HEK293 (cell line): ENCODE measurements at regions not wholly inside any gene's neighbourhood (a gene's known extent, or its start where the extent isn't known, plus 50 kb on each side); places are given as distances from the start of the nearest gene placed in this dataset.

Experiments
- SP3 ChIP-seq: fragments of 450-650 bp; formaldehyde crosslinking; IDR thresholded peaks from 2 replicates; pipeline ENCODE4 v1.5.1; 2016; ENCODE audit warnings: missing biosample characterization, missing genetic modification characterization
- ZFP41 ChIP-seq: fragments of 450-650 bp; formaldehyde crosslinking; IDR thresholded peaks from 2 replicates; pipeline ENCODE4 v1.5.1; 2016; ENCODE audit warnings: missing biosample characterization, missing genetic modification characterization, borderline replicate concordance
- ZNF530 ChIP-seq: fragments of 450-650 bp; formaldehyde crosslinking; IDR thresholded peaks from 2 replicates; pipeline ENCODE4 v1.5.1; 2016; ENCODE audit warnings: low read depth, missing biosample characterization, missing genetic modification characterization
- TF ChIP-seq, protein P1 (sequence below): fragments of 450-650 bp; formaldehyde crosslinking; IDR thresholded peaks from 2 replicates; pipeline ENCODE4 v1.5.1; 2016; ENCODE audit warnings: missing biosample characterization, missing genetic modification characterization

- TF ChIP-seq ZNF530 (tag by site-specific recombination) (no peak), SP3 (no peak), ZFP41 (no peak)
- TF ChIP-seq, protein P1, sequence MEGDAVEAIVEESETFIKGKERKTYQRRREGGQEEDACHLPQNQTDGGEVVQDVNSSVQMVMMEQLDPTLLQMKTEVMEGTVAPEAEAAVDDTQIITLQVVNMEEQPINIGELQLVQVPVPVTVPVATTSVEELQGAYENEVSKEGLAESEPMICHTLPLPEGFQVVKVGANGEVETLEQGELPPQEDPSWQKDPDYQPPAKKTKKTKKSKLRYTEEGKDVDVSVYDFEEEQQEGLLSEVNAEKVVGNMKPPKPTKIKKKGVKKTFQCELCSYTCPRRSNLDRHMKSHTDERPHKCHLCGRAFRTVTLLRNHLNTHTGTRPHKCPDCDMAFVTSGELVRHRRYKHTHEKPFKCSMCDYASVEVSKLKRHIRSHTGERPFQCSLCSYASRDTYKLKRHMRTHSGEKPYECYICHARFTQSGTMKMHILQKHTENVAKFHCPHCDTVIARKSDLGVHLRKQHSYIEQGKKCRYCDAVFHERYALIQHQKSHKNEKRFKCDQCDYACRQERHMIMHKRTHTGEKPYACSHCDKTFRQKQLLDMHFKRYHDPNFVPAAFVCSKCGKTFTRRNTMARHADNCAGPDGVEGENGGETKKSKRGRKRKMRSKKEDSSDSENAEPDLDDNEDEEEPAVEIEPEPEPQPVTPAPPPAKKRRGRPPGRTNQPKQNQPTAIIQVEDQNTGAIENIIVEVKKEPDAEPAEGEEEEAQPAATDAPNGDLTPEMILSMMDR (tag by site-specific recombination), result no peak
These were observed 146.7 kb downstream of the FAM83B start for GRCh38 chr6:54993294-54993693.
